CD4-positive, alpha-beta T cell (primary cell): ENCODE measurements at regions not wholly inside any gene's neighbourhood (a gene's known extent, or its start where the extent isn't known, plus 50 kb on each side); places are given as distances from the start of the nearest gene placed in this dataset.

ENCODE experiments used
- ATAC-seq: fragments of 200-7000 bp; cut with Tn5 transposase; one replicate; pipeline ENCODE4 v1.10.0; 2022; ENCODE audit warnings: mild to moderate bottlenecking; ENCODE audit not compliant: poor library complexity
- CTCF ChIA-PET: fragments of 350-600 bp; sonication (Branson Sonifier 250); formaldehyde crosslinking; loops from one replicate; lab custom pipeline; 2021; ENCODE audit warnings: antibody characterized with exemption, inconsistent platforms; lab: Charles Lee
- POLR2A ChIA-PET: fragments of 350-600 bp; sonication (Branson Sonifier 250); formaldehyde crosslinking; loops from one replicate; lab custom pipeline; 2021; ENCODE audit warnings: antibody characterized with exemption, inconsistent platforms; lab: Charles Lee
- DNase-seq, 14 experiments: peaks; one replicate each; pipeline ENCODE4 v3.0.0-alpha.2; 2013 to 2020; ENCODE audit warnings: mixed read lengths in 2 of 14
- H3K27ac ChIP-seq, 2 donors: one replicate each; pipeline versions ENCODE4 v1.5.1 to v1.7.0; 2013; ENCODE audit warnings: low read length in 2 of 2, low read depth in 1 of 2, mild to moderate bottlenecking in 1 of 2
- H3K27me3 ChIP-seq, 2 experiments: 1 replicate in 1 of 2; 2 replicates in 1 of 2; pipeline versions ENCODE4 v1.6.1 to v1.7.0; 2013; ENCODE audit warnings: low read length in 2 of 2, control low read depth in 1 of 2, mild to moderate bottlenecking in 1 of 2, moderate library complexity in 1 of 2; ENCODE audit not compliant: insufficient read depth in 2 of 2, control insufficient read depth in 1 of 2
- H3K36me3 ChIP-seq: one replicate; pipeline ENCODE4 v1.6.1; 2013; ENCODE audit warnings: low read length, control low read depth; ENCODE audit not compliant: insufficient read depth
- H3K4me1 ChIP-seq: one replicate; pipeline ENCODE4 v1.6.1; 2013; ENCODE audit warnings: low read length, control low read depth; ENCODE audit not compliant: insufficient read depth
- H3K4me3 ChIP-seq: one replicate; pipeline ENCODE4 v1.5.1; 2013; ENCODE audit warnings: mild to moderate bottlenecking, low read length, moderate library complexity
- H3K9me3 ChIP-seq, 2 experiments: 1 replicate in 1 of 2; 2 replicates in 1 of 2; pipeline versions ENCODE4 v1.6.1 to v1.7.0; 2013; ENCODE audit warnings: low read length in 2 of 2, mild to moderate bottlenecking in 2 of 2, control low read depth in 1 of 2, moderate library complexity in 1 of 2; ENCODE audit not compliant: control insufficient read depth in 1 of 2, insufficient read depth in 1 of 2
- H3K27ac Mint-ChIP-seq: one replicate; pipeline ENCODE4 v1.8.0; 2020; ENCODE audit warnings: mixed read lengths
- H3K27me3 Mint-ChIP-seq: one replicate; pipeline ENCODE4 v1.8.0; 2021; ENCODE audit warnings: mixed read lengths
- H3K36me3 Mint-ChIP-seq: one replicate; pipeline ENCODE4 v1.8.0; 2021; ENCODE audit warnings: low read depth, mixed read lengths
- H3K4me1 Mint-ChIP-seq: one replicate; pipeline ENCODE4 v1.8.0; 2021; ENCODE audit warnings: low read depth, mixed read lengths
- H3K4me3 Mint-ChIP-seq: one replicate; pipeline ENCODE4 v1.8.0; 2020; ENCODE audit warnings: mild to moderate bottlenecking, mixed read lengths
- H3K9me3 Mint-ChIP-seq: one replicate; pipeline ENCODE4 v1.8.0; 2020; ENCODE audit warnings: mixed read lengths
- CTCF ChIP-seq: fragments of 200-600 bp; IDR thresholded peaks from one replicate; pipeline ENCODE4 v1.8.0; 2022; ENCODE audit warnings: antibody characterized with exemption, mild to moderate bottlenecking
- intact Hi-C, 2 experiments: fragments of 100-400 bp; cut with DNase I in 1 of 2; cut with micrococcal nuclease in 1 of 2; formaldehyde crosslinking; loops; one replicate each; pipeline versions ENCODE4 v1.15.1 to v1.9.0; 2023 to 2025; cut with DNase I, micrococcal nuclease

- Mint-ChIP-seq H3K36me3 (no peaks in the 10 kb centered on the region), H3K4me1 (no peaks in the 10 kb centered on the region), H3K27me3 (no peaks in the 10 kb centered on the region), H3K9me3 (peaks cover 2% of the 10 kb centered on the region), H3K27ac (no peak overlapping the region), H3K4me3 (no peak overlapping the region)
- Histone ChIP-seq H3K9me3 (no peaks in the 10 kb centered on the region), H3K36me3 (no peaks in the 10 kb centered on the region), H3K27me3 (no peaks in the 10 kb centered on the region), H3K27ac (no peak overlapping the region), H3K4me3 (no peak overlapping the region), H3K4me1 (no peaks in the 10 kb centered on the region)
- intact Hi-C loops: no loop called here
- POLR2A ChIA-PET: no interaction called here
- no peak for TF ChIP-seq CTCF
- CTCF ChIA-PET: no interaction called here
- DNase-seq (no peak), ATAC-seq (no peak)
Measured at GRCh38 chr4:111650146-111650545, 495.1 kb upstream of the FAM241A start.

GRCh38 chr4:111650674-111651086 is 494.6 kb upstream of the FAM241A start:
- H3K4me3 ChIP-seq: no peak overlapping the region
- TF ChIP-seq CTCF: no peak
- no peaks in the 10 kb centered on the region for H3K9me3 ChIP-seq
- ATAC-seq: no peak
- Mint-ChIP-seq H3K4me1 (no peaks in the 10 kb centered on the region), H3K27ac (no peak overlapping the region), H3K4me3 (no peak overlapping the region), H3K9me3 (peaks cover 2% of the 10 kb centered on the region), H3K27me3 (no peaks in the 10 kb centered on the region), H3K36me3 (no peaks in the 10 kb centered on the region)
- POLR2A ChIA-PET: no interaction called here
- H3K4me1 ChIP-seq: no peaks in the 10 kb centered on the region
- no peaks in the 10 kb centered on the region for H3K36me3 ChIP-seq
- no peak overlapping the region for H3K27ac ChIP-seq
- intact Hi-C loops: no loop called here
- H3K27me3 ChIP-seq: no peaks in the 10 kb centered on the region
- DNase-seq: no peak
- CTCF ChIA-PET: no interaction called here

- POLR2A ChIA-PET: no interaction called here
- DNase-seq (no peak), ATAC-seq (no peak)
- no peak for TF ChIP-seq CTCF
- Mint-ChIP-seq H3K9me3 (peaks cover 2% of the 10 kb centered on the region), H3K36me3 (no peaks in the 10 kb centered on the region), H3K27ac (no peak overlapping the region), H3K27me3 (no peaks in the 10 kb centered on the region), H3K4me3 (no peak overlapping the region), H3K4me1 (no peaks in the 10 kb centered on the region)
- Histone ChIP-seq H3K9me3 (no peaks in the 10 kb centered on the region), H3K4me3 (no peak overlapping the region), H3K4me1 (no peaks in the 10 kb centered on the region), H3K27ac (no peak overlapping the region), H3K36me3 (no peaks in the 10 kb centered on the region), H3K27me3 (no peaks in the 10 kb centered on the region)
- CTCF ChIA-PET: no interaction called here
- intact Hi-C loops: no loop called here
Measured at GRCh38 chr4:111652236-111652635, 493.0 kb upstream of the FAM241A start.
